Dendritic cell treated with granulocyte-macrophage colony-stimulating factor and Interleukin-4, amounts not matched to agents 40 ng/mL and 50 ng/mL, for 4 days (primary cell): ENCODE measurements at regions not wholly inside any gene's neighbourhood (a gene's known extent, or its start where the extent isn't known, plus 50 kb on each side); places are given as distances from the start of the nearest gene placed in this dataset.

Experiments used
- H3K27ac Mint-ChIP-seq: one replicate; pipeline ENCODE4 v1.8.0; 2022; ENCODE audit warnings: mild to moderate bottlenecking, mixed read lengths
- H3K27me3 Mint-ChIP-seq: one replicate; pipeline ENCODE4 v1.8.0; 2022; ENCODE audit warnings: mild to moderate bottlenecking, mixed read lengths
- H3K36me3 Mint-ChIP-seq: one replicate; pipeline ENCODE4 v1.8.0; 2022; ENCODE audit warnings: low read depth, mixed read lengths
- H3K4me1 Mint-ChIP-seq: one replicate; pipeline ENCODE4 v1.8.0; 2022; ENCODE audit warnings: low read depth, mixed read lengths
- H3K4me3 Mint-ChIP-seq: one replicate; pipeline ENCODE4 v1.8.0; 2022; ENCODE audit warnings: mild to moderate bottlenecking, moderate library complexity, mixed read lengths
- H3K9me3 Mint-ChIP-seq: one replicate; pipeline ENCODE4 v1.8.0; 2022; ENCODE audit warnings: mixed read lengths
- intact Hi-C: fragments of 100-400 bp; cut with micrococcal nuclease; formaldehyde crosslinking; loops from one replicate; pipeline ENCODE4 v1.15.0; 2022

GRCh38 chr2:203789618-203790017 is 78.0 kb upstream of the CTLA4 start:
- Mint-ChIP-seq H3K27me3 (peaks cover 2% of the 10 kb centered on the region), H3K4me1 (peaks cover 50% of the 10 kb centered on the region), H3K4me3 (no peak overlapping the region), H3K27ac (peak overlapping the region; percentile 56), H3K36me3 (no peaks in the 10 kb centered on the region), H3K9me3 (no peaks in the 10 kb centered on the region)
- intact Hi-C loops = loop anchor here (5.0 kb wide), 1 partner anchor 132 kb away; no protein-coding TSS in a partner anchor

GRCh38 chr2:203790134-203790852 is 77.3 kb upstream of the CTLA4 start:
- no peak overlapping the region for H3K4me3 Mint-ChIP-seq
- peaks cover 53% of the 10 kb centered on the region for H3K4me1 Mint-ChIP-seq
- H3K27ac Mint-ChIP-seq = peak overlapping the region; percentile 56
- no peaks in the 10 kb centered on the region for H3K36me3 Mint-ChIP-seq
- H3K9me3 Mint-ChIP-seq = no peaks in the 10 kb centered on the region
- intact Hi-C loops = no loop called here
- no peaks in the 10 kb centered on the region for H3K27me3 Mint-ChIP-seq

GRCh38 chr2:203796248-203797010 is 71.1 kb upstream of the CTLA4 start:
- Mint-ChIP-seq H3K36me3 (no peaks in the 10 kb centered on the region), H3K9me3 (peaks cover 10% of the 10 kb centered on the region), H3K4me1 (peaks cover 33% of the 10 kb centered on the region), H3K27ac (no peak overlapping the region), H3K4me3 (no peak overlapping the region), H3K27me3 (no peaks in the 10 kb centered on the region)
- intact Hi-C loops = loop anchor here (1.0 to 2.0 kb wide), 2 partner anchors 14 to 44 kb away; no protein-coding TSS in a partner anchor

- H3K36me3 Mint-ChIP-seq = no peaks in the 10 kb centered on the region
- H3K4me1 Mint-ChIP-seq = peaks cover 27% of the 10 kb centered on the region
- no peak overlapping the region for H3K4me3 Mint-ChIP-seq
- peaks cover 10% of the 10 kb centered on the region for H3K9me3 Mint-ChIP-seq
- H3K27me3 Mint-ChIP-seq = no peaks in the 10 kb centered on the region
- no peak overlapping the region for H3K27ac Mint-ChIP-seq
- intact Hi-C loops = loop anchor here (2.0 kb wide), 1 partner anchor 14 kb away; no protein-coding TSS in a partner anchor
Measured at GRCh38 chr2:203797276-203797675, 70.3 kb upstream of the CTLA4 start.

- intact Hi-C loops = loop anchor here (2.0 kb wide), 1 partner anchor 13 kb away; no protein-coding TSS in a partner anchor
- Mint-ChIP-seq H3K36me3 (no peaks in the 10 kb centered on the region), H3K27ac (no peak overlapping the region), H3K4me1 (peaks cover 28% of the 10 kb centered on the region), H3K4me3 (no peak overlapping the region), H3K27me3 (no peaks in the 10 kb centered on the region), H3K9me3 (peaks cover 10% of the 10 kb centered on the region)
Measured at GRCh38 chr2:203797712-203798111, 69.9 kb upstream of the CTLA4 start.

- H3K4me1 Mint-ChIP-seq = peaks cover 36% of the 10 kb centered on the region
- no peaks in the 10 kb centered on the region for H3K27me3 Mint-ChIP-seq
- no peaks in the 10 kb centered on the region for H3K36me3 Mint-ChIP-seq
- intact Hi-C loops = no loop called here
- H3K27ac Mint-ChIP-seq = no peak overlapping the region
- peaks cover 10% of the 10 kb centered on the region for H3K9me3 Mint-ChIP-seq
- H3K4me3 Mint-ChIP-seq = no peak overlapping the region
Measured at GRCh38 chr2:203798296-203799087, 69.1 kb upstream of the CTLA4 start.

- H3K27ac Mint-ChIP-seq = no peak overlapping the region
- no peak overlapping the region for H3K4me3 Mint-ChIP-seq
- intact Hi-C loops = no loop called here
Measured at GRCh38 chr2:203799908-203800307, 67.7 kb upstream of the CTLA4 start.

GRCh38 chr2:203800783-203801182 is 66.8 kb upstream of the CTLA4 start:
- Mint-ChIP-seq H3K27ac (no peak overlapping the region), H3K36me3 (no peaks in the 10 kb centered on the region), H3K4me1 (peaks cover 43% of the 10 kb centered on the region), H3K27me3 (no peaks in the 10 kb centered on the region), H3K4me3 (no peak overlapping the region), H3K9me3 (peaks cover 10% of the 10 kb centered on the region)
- intact Hi-C loops = no loop called here

More at GRCh38 chr2:203799908-203800307, 67.7 kb upstream of the CTLA4 start:
- H3K27me3 Mint-ChIP-seq = no peaks in the 10 kb centered on the region
- H3K4me1 Mint-ChIP-seq = peaks cover 46% of the 10 kb centered on the region
- peaks cover 10% of the 10 kb centered on the region for H3K9me3 Mint-ChIP-seq
- H3K36me3 Mint-ChIP-seq = no peaks in the 10 kb centered on the region

GRCh38 chr2:203802342-203803052 is 65.1 kb upstream of the CTLA4 start:
- H3K36me3 Mint-ChIP-seq = no peaks in the 10 kb centered on the region
- H3K9me3 Mint-ChIP-seq = peaks cover 10% of the 10 kb centered on the region
- peak overlapping the region; percentile 2 for H3K27ac Mint-ChIP-seq
- intact Hi-C loops = no loop called here
- no peak overlapping the region for H3K4me3 Mint-ChIP-seq
- H3K4me1 Mint-ChIP-seq = peaks cover 49% of the 10 kb centered on the region
- H3K27me3 Mint-ChIP-seq = no peaks in the 10 kb centered on the region

- Mint-ChIP-seq H3K4me1 (peaks cover 45% of the 10 kb centered on the region), H3K27ac (peak overlapping the region; percentile 2), H3K27me3 (no peaks in the 10 kb centered on the region), H3K4me3 (no peak overlapping the region), H3K9me3 (peaks cover 10% of the 10 kb centered on the region), H3K36me3 (no peaks in the 10 kb centered on the region)
- intact Hi-C loops = no loop called here
Measured at GRCh38 chr2:203803053-203803429, 64.5 kb upstream of the CTLA4 start.

- Mint-ChIP-seq H3K4me1 (peaks cover 39% of the 10 kb centered on the region), H3K9me3 (peaks cover 10% of the 10 kb centered on the region), H3K4me3 (no peak overlapping the region), H3K36me3 (no peaks in the 10 kb centered on the region), H3K27me3 (no peaks in the 10 kb centered on the region), H3K27ac (no peak overlapping the region)
- intact Hi-C loops = no loop called here
Measured at GRCh38 chr2:203804070-203804469, 63.5 kb upstream of the CTLA4 start.

GRCh38 chr2:203804764-203805485 is 62.6 kb upstream of the CTLA4 start:
- Mint-ChIP-seq H3K9me3 (peaks cover 10% of the 10 kb centered on the region), H3K27me3 (no peaks in the 10 kb centered on the region), H3K4me3 (no peak overlapping the region), H3K27ac (peak overlapping the region; percentile 52), H3K4me1 (peaks cover 47% of the 10 kb centered on the region), H3K36me3 (no peaks in the 10 kb centered on the region)
- intact Hi-C loops = no loop called here

- no peaks in the 10 kb centered on the region for H3K27me3 Mint-ChIP-seq
- intact Hi-C loops = no loop called here
- no peak overlapping the region for H3K27ac Mint-ChIP-seq
- peaks cover 52% of the 10 kb centered on the region for H3K4me1 Mint-ChIP-seq
- no peaks in the 10 kb centered on the region for H3K36me3 Mint-ChIP-seq
- H3K4me3 Mint-ChIP-seq = no peak overlapping the region
- peaks cover 10% of the 10 kb centered on the region for H3K9me3 Mint-ChIP-seq
Measured at GRCh38 chr2:203805486-203805838, 62.1 kb upstream of the CTLA4 start.
